ENCODE measurements at regions not wholly inside any gene's neighbourhood (a gene's known extent, or its start where the extent isn't known, plus 50 kb on each side); places are given as distances from the start of the nearest gene placed in this dataset.

DNA sequence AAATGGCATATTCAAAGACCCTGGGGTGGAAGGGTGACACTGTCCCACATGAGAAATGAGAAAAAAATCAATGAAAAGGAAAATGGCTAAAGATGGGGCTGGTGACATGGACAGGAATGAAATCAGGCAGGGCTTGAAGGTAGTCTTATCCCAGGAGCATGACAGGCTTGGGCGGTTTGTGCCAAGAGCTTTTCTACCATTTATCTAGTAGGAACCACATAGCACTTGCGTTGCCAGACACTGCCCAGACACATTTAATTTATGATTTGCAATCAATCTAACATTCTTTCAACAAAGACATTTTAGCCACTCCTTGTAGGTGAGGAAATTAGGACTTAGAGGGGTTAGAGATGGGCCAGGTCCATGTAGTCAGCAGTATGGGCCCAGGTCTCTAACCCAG is 106.6 kb upstream of the NR2F2 start:
- TF ChIP-seq, protein P1, sequence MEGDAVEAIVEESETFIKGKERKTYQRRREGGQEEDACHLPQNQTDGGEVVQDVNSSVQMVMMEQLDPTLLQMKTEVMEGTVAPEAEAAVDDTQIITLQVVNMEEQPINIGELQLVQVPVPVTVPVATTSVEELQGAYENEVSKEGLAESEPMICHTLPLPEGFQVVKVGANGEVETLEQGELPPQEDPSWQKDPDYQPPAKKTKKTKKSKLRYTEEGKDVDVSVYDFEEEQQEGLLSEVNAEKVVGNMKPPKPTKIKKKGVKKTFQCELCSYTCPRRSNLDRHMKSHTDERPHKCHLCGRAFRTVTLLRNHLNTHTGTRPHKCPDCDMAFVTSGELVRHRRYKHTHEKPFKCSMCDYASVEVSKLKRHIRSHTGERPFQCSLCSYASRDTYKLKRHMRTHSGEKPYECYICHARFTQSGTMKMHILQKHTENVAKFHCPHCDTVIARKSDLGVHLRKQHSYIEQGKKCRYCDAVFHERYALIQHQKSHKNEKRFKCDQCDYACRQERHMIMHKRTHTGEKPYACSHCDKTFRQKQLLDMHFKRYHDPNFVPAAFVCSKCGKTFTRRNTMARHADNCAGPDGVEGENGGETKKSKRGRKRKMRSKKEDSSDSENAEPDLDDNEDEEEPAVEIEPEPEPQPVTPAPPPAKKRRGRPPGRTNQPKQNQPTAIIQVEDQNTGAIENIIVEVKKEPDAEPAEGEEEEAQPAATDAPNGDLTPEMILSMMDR (IDR thresholded peaks at IDR 0.05; ENCODE audit: low read length) = no peak
- TF ChIP-seq EZH2 (IDR thresholded peaks at IDR 0.05; ENCODE audit: borderline replicate concordance, low read length) = no peak
